ENCODE measurements at regions not wholly inside any gene's neighbourhood (a gene's known extent, or its start where the extent isn't known, plus 50 kb on each side); places are given as distances from the start of the nearest gene placed in this dataset.

DNA sequence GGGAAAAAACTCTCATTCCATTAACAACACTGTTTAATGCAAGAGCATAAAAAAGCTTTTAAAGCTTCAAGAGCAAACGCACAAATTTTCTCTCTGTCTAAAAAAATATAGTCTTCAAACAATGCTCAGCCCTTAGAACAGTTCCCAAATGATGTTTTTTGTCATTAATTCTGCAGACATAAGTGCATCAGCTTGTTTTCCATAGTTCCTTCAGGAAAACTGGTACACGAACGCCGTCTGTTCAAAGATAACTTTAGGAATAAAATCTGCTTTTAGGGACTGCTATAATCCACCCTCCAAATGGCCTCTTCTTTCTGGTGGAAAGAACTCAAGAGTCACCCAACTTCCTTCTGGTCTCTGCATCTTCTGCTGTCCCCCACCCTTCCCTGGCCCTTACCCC, 98.2 kb upstream of the SLC66A3 start (continued):
- TF ChIP-seq, protein P1, sequence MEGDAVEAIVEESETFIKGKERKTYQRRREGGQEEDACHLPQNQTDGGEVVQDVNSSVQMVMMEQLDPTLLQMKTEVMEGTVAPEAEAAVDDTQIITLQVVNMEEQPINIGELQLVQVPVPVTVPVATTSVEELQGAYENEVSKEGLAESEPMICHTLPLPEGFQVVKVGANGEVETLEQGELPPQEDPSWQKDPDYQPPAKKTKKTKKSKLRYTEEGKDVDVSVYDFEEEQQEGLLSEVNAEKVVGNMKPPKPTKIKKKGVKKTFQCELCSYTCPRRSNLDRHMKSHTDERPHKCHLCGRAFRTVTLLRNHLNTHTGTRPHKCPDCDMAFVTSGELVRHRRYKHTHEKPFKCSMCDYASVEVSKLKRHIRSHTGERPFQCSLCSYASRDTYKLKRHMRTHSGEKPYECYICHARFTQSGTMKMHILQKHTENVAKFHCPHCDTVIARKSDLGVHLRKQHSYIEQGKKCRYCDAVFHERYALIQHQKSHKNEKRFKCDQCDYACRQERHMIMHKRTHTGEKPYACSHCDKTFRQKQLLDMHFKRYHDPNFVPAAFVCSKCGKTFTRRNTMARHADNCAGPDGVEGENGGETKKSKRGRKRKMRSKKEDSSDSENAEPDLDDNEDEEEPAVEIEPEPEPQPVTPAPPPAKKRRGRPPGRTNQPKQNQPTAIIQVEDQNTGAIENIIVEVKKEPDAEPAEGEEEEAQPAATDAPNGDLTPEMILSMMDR (IDR thresholded peaks at IDR 0.05; ENCODE audit: control extremely low read depth in 1 of 3, insufficient read depth in 1 of 3, low read depth in 1 of 3, low read length in 3 of 3), result no peak
- no peak for TF ChIP-seq ASH2L (IDR thresholded peaks at IDR 0.05; ENCODE audit: low read length)

All from H1 (cell line).